ENCODE measurements at regions not wholly inside any gene's neighbourhood (a gene's known extent, or its start where the extent isn't known, plus 50 kb on each side); places are given as distances from the start of the nearest gene placed in this dataset.

DNA sequence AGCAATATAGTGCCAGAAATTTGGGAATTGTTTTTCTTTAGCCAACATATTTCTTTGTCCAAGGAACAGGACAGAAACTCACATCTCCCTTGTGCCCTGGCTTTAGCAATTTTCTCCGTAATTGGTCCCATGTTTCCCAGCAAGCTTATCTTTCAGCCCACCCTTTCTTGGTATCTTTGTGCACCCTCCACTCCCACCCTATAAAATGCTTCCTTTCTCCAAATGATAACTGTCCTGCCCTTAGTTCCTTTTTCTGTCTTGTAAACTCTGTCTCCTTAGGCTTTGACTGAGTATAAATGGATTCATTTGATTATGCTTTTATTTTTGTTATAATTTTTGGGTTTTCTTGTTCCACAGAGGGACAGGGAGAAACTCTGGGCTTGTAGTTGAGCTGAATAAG is 442.8 kb downstream of the ATP23 start:
- POLR2A ChIA-PET = no interaction called here
- TF ChIP-seq, protein P1, sequence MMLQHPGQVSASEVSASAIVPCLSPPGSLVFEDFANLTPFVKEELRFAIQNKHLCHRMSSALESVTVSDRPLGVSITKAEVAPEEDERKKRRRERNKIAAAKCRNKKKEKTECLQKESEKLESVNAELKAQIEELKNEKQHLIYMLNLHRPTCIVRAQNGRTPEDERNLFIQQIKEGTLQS (IDR thresholded peaks at IDR 0.05) = no peak
- TF ChIP-seq, protein P2, sequence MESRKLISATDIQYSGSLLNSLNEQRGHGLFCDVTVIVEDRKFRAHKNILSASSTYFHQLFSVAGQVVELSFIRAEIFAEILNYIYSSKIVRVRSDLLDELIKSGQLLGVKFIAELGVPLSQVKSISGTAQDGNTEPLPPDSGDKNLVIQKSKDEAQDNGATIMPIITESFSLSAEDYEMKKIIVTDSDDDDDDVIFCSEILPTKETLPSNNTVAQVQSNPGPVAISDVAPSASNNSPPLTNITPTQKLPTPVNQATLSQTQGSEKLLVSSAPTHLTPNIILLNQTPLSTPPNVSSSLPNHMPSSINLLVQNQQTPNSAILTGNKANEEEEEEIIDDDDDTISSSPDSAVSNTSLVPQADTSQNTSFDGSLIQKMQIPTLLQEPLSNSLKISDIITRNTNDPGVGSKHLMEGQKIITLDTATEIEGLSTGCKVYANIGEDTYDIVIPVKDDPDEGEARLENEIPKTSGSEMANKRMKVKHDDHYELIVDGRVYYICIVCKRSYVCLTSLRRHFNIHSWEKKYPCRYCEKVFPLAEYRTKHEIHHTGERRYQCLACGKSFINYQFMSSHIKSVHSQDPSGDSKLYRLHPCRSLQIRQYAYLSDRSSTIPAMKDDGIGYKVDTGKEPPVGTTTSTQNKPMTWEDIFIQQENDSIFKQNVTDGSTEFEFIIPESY (IDR thresholded peaks at IDR 0.05; ENCODE audit: extremely low read depth, insufficient replicate concordance, low read length) = no peak
- no peak for TF ChIP-seq CBX3 (IDR thresholded peaks at IDR 0.05; ENCODE audit: low read depth)
- TF ChIP-seq POLR2AphosphoS5 (IDR thresholded peaks at IDR 0.05; ENCODE audit: low read depth, low read length) = no peak
- no peak overlapping the region for H3K27ac ChIP-seq (ENCODE audit: low read depth, low read length)
- peaks cover 0 to 13% of the 10 kb centered on the region in 2 experiments; a peak in 2 of 4 replicates for H3K4me1 ChIP-seq (ENCODE audit: control insufficient read depth in 1 of 2, insufficient read depth in 2 of 2, low read length in 2 of 2)
- DNase-seq (ENCODE audit: low read depth, low spot score) (no peak), ATAC-seq (no peak)
- H4K20me1 ChIP-seq (ENCODE audit: insufficient read depth) = no peaks in the 10 kb centered on the region
- no peak overlapping the region for H3K4me3 ChIP-seq (replicated peaks in 1 of 2; ENCODE audit: low read depth in 1 of 2, low read length in 2 of 2)
- no peaks in the 10 kb centered on the region for H3K9me2 ChIP-seq (ENCODE audit: insufficient read depth)
- H3K4me2 ChIP-seq (ENCODE audit: low read length) = no peak overlapping the region
- no peaks in the 10 kb centered on the region for H3K36me3 ChIP-seq (ENCODE audit: control insufficient read depth in 1 of 2, insufficient read depth in 2 of 2, low read length in 2 of 2)
- H3K9ac ChIP-seq (ENCODE audit: low read length) = no peak overlapping the region
- no peaks in the 10 kb centered on the region for H3K27me3 ChIP-seq (ENCODE audit: insufficient read depth, low read length)
- H3K79me2 ChIP-seq (ENCODE audit: insufficient read depth, low read length) = no peaks in the 10 kb centered on the region
- RAD21 ChIA-PET (ENCODE audit: low non-redundant PET in 1 of 2, low total read pairs in 2 of 2, uncharacterized antibody in 2 of 2, unreplicated experiment in 2 of 2) = no interaction called here
- BruUV-seq (replicated peaks) = no TSS peak
- H2AFZ ChIP-seq (ENCODE audit: low read depth, low read length, poor library complexity, severe bottlenecking) = peak overlapping the region; percentile 11
- CTCF ChIA-PET = no interaction called here
- H3K9me3 ChIP-seq (ENCODE audit: control insufficient read depth in 1 of 2, insufficient read depth in 1 of 2, low read depth in 1 of 2, low read length in 2 of 2) = no peaks in the 10 kb centered on the region
- intact Hi-C loops (cut with micrococcal nuclease) = no loop called here

DNA sequence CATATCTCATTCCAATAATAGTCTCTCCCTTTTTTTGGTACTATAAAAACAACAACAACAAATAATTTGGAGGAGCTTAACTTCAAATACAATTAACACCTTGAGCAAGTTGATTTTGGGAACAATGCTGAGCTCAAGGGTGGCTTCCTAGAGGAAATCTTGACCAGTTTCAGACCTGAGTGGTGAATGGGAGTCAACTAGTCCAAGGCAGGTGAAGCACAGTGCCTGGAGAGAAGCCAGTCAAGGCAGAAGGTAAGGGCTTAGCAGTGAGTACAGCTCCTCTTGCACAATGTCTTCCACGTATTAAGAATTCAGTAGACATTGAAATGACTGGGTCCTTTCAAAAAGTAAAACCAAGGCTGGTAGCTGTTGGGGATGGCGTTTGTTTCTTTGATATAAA is 444.8 kb downstream of the ATP23 start:
- Histone ChIP-seq H3K27ac (ENCODE audit: low read depth, low read length) (no peak overlapping the region), H3K27me3 (ENCODE audit: insufficient read depth, low read length) (no peaks in the 10 kb centered on the region), H3K4me1 (ENCODE audit: control insufficient read depth in 1 of 2, insufficient read depth in 2 of 2, low read length in 2 of 2) (peaks cover 0 to 13% of the 10 kb centered on the region in 2 experiments; a peak in 2 of 4 replicates), H3K36me3 (ENCODE audit: control insufficient read depth in 1 of 2, insufficient read depth in 2 of 2, low read length in 2 of 2) (no peaks in the 10 kb centered on the region), H3K9me3 (ENCODE audit: control insufficient read depth in 1 of 2, insufficient read depth in 1 of 2, low read depth in 1 of 2, low read length in 2 of 2) (no peaks in the 10 kb centered on the region), H3K4me3 (replicated peaks in 1 of 2; ENCODE audit: low read depth in 1 of 2, low read length in 2 of 2) (no peak overlapping the region), H2AFZ (ENCODE audit: low read depth, low read length, poor library complexity, severe bottlenecking) (no peak overlapping the region), H3K9me2 (ENCODE audit: insufficient read depth) (no peaks in the 10 kb centered on the region), H3K79me2 (ENCODE audit: insufficient read depth, low read length) (no peaks in the 10 kb centered on the region), H3K4me2 (ENCODE audit: low read length) (no peak overlapping the region), H3K9ac (ENCODE audit: low read length) (no peak overlapping the region), H4K20me1 (ENCODE audit: insufficient read depth) (no peaks in the 10 kb centered on the region)
- RAD21 ChIA-PET (ENCODE audit: low non-redundant PET in 1 of 2, low total read pairs in 2 of 2, uncharacterized antibody in 2 of 2, unreplicated experiment in 2 of 2) = no interaction called here
- TF ChIP-seq YY1 (IDR thresholded peaks at IDR 0.05; ENCODE audit: extremely low read depth, insufficient replicate concordance, low read depth, low read length) = no peak
- no peak for TF ChIP-seq SP1 (IDR thresholded peaks at IDR 0.05; ENCODE audit: low read depth)
- TF ChIP-seq, protein P3, sequence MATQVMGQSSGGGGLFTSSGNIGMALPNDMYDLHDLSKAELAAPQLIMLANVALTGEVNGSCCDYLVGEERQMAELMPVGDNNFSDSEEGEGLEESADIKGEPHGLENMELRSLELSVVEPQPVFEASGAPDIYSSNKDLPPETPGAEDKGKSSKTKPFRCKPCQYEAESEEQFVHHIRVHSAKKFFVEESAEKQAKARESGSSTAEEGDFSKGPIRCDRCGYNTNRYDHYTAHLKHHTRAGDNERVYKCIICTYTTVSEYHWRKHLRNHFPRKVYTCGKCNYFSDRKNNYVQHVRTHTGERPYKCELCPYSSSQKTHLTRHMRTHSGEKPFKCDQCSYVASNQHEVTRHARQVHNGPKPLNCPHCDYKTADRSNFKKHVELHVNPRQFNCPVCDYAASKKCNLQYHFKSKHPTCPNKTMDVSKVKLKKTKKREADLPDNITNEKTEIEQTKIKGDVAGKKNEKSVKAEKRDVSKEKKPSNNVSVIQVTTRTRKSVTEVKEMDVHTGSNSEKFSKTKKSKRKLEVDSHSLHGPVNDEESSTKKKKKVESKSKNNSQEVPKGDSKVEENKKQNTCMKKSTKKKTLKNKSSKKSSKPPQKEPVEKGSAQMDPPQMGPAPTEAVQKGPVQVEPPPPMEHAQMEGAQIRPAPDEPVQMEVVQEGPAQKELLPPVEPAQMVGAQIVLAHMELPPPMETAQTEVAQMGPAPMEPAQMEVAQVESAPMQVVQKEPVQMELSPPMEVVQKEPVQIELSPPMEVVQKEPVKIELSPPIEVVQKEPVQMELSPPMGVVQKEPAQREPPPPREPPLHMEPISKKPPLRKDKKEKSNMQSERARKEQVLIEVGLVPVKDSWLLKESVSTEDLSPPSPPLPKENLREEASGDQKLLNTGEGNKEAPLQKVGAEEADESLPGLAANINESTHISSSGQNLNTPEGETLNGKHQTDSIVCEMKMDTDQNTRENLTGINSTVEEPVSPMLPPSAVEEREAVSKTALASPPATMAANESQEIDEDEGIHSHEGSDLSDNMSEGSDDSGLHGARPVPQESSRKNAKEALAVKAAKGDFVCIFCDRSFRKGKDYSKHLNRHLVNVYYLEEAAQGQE (IDR thresholded peaks at IDR 0.05; ENCODE audit: low read depth) = no peak
- TF ChIP-seq FOSL1 (IDR thresholded peaks at IDR 0.05; ENCODE audit: low read depth) = no peak
- TF ChIP-seq ZNF274 (IDR thresholded peaks at IDR 0.05; ENCODE audit: low read depth, low read length) = no peak
- no peak for ATAC-seq
- no peak for DNase-seq (ENCODE audit: low read depth, low spot score)
- CTCF ChIA-PET = no interaction called here
- BruUV-seq (replicated peaks) = no TSS peak
- POLR2A ChIA-PET = no interaction called here
- intact Hi-C loops (cut with micrococcal nuclease) = no loop called here
